ENCODE measurements at regions not wholly inside any gene's neighbourhood (a gene's known extent, or its start where the extent isn't known, plus 50 kb on each side); places are given as distances from the start of the nearest gene placed in this dataset.

DNA sequence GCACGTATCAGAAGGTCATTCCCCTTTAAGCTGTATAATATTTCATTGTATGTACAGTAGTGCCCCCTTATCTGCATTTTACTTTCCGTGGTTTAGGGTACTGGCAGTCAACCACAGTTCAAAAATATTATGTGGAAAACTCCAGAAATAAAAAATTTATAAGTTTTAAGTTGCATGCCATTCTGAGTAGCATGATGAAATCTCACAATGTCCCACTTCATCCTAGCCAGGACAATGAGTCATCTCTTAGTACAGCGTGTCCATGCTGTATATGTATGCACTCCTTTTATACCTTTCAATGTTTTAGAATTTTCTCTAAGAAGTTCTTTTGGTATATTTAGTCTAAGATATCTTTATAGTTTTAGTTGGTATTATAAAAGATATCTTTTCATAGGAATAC, 115.0 kb upstream of the HAND1 start:
- no peak for TF ChIP-seq POLR2A (IDR thresholded peaks at IDR 0.05)
- TF ChIP-seq, protein P1, sequence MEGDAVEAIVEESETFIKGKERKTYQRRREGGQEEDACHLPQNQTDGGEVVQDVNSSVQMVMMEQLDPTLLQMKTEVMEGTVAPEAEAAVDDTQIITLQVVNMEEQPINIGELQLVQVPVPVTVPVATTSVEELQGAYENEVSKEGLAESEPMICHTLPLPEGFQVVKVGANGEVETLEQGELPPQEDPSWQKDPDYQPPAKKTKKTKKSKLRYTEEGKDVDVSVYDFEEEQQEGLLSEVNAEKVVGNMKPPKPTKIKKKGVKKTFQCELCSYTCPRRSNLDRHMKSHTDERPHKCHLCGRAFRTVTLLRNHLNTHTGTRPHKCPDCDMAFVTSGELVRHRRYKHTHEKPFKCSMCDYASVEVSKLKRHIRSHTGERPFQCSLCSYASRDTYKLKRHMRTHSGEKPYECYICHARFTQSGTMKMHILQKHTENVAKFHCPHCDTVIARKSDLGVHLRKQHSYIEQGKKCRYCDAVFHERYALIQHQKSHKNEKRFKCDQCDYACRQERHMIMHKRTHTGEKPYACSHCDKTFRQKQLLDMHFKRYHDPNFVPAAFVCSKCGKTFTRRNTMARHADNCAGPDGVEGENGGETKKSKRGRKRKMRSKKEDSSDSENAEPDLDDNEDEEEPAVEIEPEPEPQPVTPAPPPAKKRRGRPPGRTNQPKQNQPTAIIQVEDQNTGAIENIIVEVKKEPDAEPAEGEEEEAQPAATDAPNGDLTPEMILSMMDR (IDR thresholded peaks at IDR 0.05), result no peak

Data from vagina (tissue), 2 donors.